K562 (cell line): ENCODE measurements at regions not wholly inside any gene's neighbourhood (a gene's known extent, or its start where the extent isn't known, plus 50 kb on each side); places are given as distances from the start of the nearest gene placed in this dataset.

Experiments
- ATAC-seq: fragments of 200-7000 bp; cut with Tn5 transposase; 3 replicates; pipeline ENCODE4 v1.9.1; 2020; ENCODE audit warnings: moderate library complexity
- BruUV-seq: library from RNA; stranded (reverse); fragments of 400-500 nt; replicated peaks from 2 replicates; lab custom pipeline; 2021; lab: Mats Ljungman, UMichigan
- CTCF ChIA-PET: fragments of 300-600 bp; formaldehyde crosslinking; extraction: SDS; loops from one replicate; lab custom pipeline; 2021; ENCODE audit warnings: low intra/inter-chr PET ratio; lab: Yijun Ruan, JAX
- POLR2A ChIA-PET: fragments of 300-600, 350-650 bp; sonication (Branson Sonifier 250); formaldehyde crosslinking; extraction: SDS; loops from one replicate; lab custom pipeline; 2021; ENCODE audit warnings: antibody characterized with exemption, inconsistent platforms; lab: Yijun Ruan, JAX
- DNase-seq, 4 experiments: peaks; one replicate each; pipeline versions ENCODE4 v3.0.0 to v3.0.0-alpha.2; 2011 to 2018; ENCODE audit warnings: low spot score in 3 of 4, mixed read lengths in 3 of 4; ENCODE audit errors: extremely low read depth in 1 of 4
- FAIRE-seq: peaks from 2 replicates; lab custom pipeline; 2011; peaks lifted over from hg19 to GRCh38; lab: Jason Lieb, UNC
- H2AFZ ChIP-seq: 2 replicates; pipeline ENCODE4 v1.6.0; 2011; ENCODE audit warnings: low read depth, low read length, control low read depth, inconsistent platforms
- H3K27ac ChIP-seq: fragments of 200-600 bp; 3 replicates; pipeline ENCODE4 v1.8.0; 2011; ENCODE audit warnings: low read depth, mild to moderate bottlenecking, control low read depth, inconsistent platforms, low read length, moderate library complexity, mixed read lengths; ENCODE audit errors: extremely low read depth
- H3K27me3 ChIP-seq, 2 experiments: fragments of 300-600 bp in 1 of 2; 2 replicates in 1 of 2; 3 replicates in 1 of 2; pipeline versions ENCODE4 v1.6.0 to v1.8.0; 2011; ENCODE audit warnings: inconsistent platforms in 2 of 2, low read length in 2 of 2, mild to moderate bottlenecking in 1 of 2, mixed read lengths in 1 of 2, moderate library complexity in 1 of 2; ENCODE audit not compliant: control insufficient read depth in 2 of 2, insufficient read depth in 2 of 2
- H3K36me3 ChIP-seq: fragments of 300-600 bp; 3 replicates; pipeline ENCODE4 v1.8.0; 2011; ENCODE audit warnings: mild to moderate bottlenecking, low read length, inconsistent platforms; ENCODE audit not compliant: control insufficient read depth, insufficient read depth
- H3K4me1 ChIP-seq, 2 experiments: fragments of 200-600 bp in 1 of 2; replicated peaks in 1 of 2; 2 replicates in 1 of 2; 3 replicates in 1 of 2; pipeline versions ENCODE4 v1.5.1 to v1.8.0; 2011; ENCODE audit warnings: inconsistent platforms in 2 of 2, low read length in 2 of 2, mild to moderate bottlenecking in 1 of 2, mixed read lengths in 1 of 2, moderate library complexity in 1 of 2; ENCODE audit not compliant: control insufficient read depth in 2 of 2, insufficient read depth in 2 of 2
- H3K4me2 ChIP-seq: 2 replicates; pipeline ENCODE4 v1.6.1; 2011; ENCODE audit warnings: low read length, control low read depth, inconsistent platforms, mixed read lengths; ENCODE audit not compliant: insufficient read depth
- H3K4me3 ChIP-seq: fragments of 200-600 bp; sonication (generic), shearing (Covaris generic); 2 replicates; pipeline ENCODE4 v1.5.1; 2016; ENCODE audit warnings: control low read depth, inconsistent platforms
- H3K79me2 ChIP-seq: fragments of 200-600 bp; 3 replicates; pipeline ENCODE4 v1.8.0; 2011; ENCODE audit warnings: low read length, inconsistent platforms; ENCODE audit not compliant: control insufficient read depth, insufficient read depth
- H3K9ac ChIP-seq, 2 experiments: 2 replicates each; pipeline versions ENCODE4 v1.6.0 to v1.6.1; 2011; ENCODE audit warnings: low read depth in 2 of 2, low read length in 2 of 2, control low read depth in 1 of 2, inconsistent platforms in 1 of 2, mild to moderate bottlenecking in 1 of 2, mixed read lengths in 1 of 2; ENCODE audit not compliant: insufficient read depth in 1 of 2
- H3K9me1 ChIP-seq: one replicate; pipeline ENCODE4 v1.6.0; 2011; ENCODE audit warnings: inconsistent platforms, mild to moderate bottlenecking, low read length, moderate library complexity; ENCODE audit not compliant: control insufficient read depth, insufficient read depth
- H3K9me3 ChIP-seq: replicated peaks from 2 replicates; pipeline ENCODE4 v1.5.1; 2011; ENCODE audit warnings: low read depth, low read length, inconsistent platforms; ENCODE audit not compliant: control insufficient read depth, insufficient read depth
- H4K20me1 ChIP-seq: replicated peaks from 2 replicates; pipeline ENCODE4 v1.6.1; 2011; ENCODE audit warnings: low read length, inconsistent platforms, mixed read lengths; ENCODE audit not compliant: control insufficient read depth, insufficient read depth
- ARHGAP35 ChIP-seq: fragments of 450-650 bp; IDR thresholded peaks from 2 replicates; pipeline ENCODE4 v1.6.1; 2018; ENCODE audit not compliant: partially characterized antibody
- CGGBP1 ChIP-seq: fragments of 250-450 bp; sonication (Bioruptor Pico); IDR thresholded peaks from 2 replicates; pipeline ENCODE4 v1.9.0; 2021; ENCODE audit warnings: mild to moderate bottlenecking
- CUX1 ChIP-seq: fragments of 200-800 bp; sonication (Bioruptor generic); IDR thresholded peaks from 2 replicates; pipeline ENCODE4 v1.6.1; 2016; ENCODE audit warnings: missing genetic modification characterization, missing compliant biosample characterization
- E2F5 ChIP-seq: sonication (generic); formaldehyde crosslinking; IDR thresholded peaks from 2 replicates; pipeline ENCODE4 v1.8.0; 2022; ENCODE audit warnings: mild to moderate bottlenecking, missing genetic modification reagents
- FOSL1 ChIP-seq: fragments of 200-800 bp; sonication (Bioruptor generic); conservative IDR thresholded peaks from 2 replicates; pipeline ENCODE4 v1.6.1; 2016; ENCODE audit warnings: missing genetic modification characterization, missing compliant biosample characterization
- NR1H2 ChIP-seq: sonication (generic); formaldehyde crosslinking; IDR thresholded peaks from 2 replicates; pipeline ENCODE4 v1.4.0; 2020; ENCODE audit warnings: mild to moderate bottlenecking, missing genetic modification reagents
- RFX5 ChIP-seq: IDR thresholded peaks from 2 replicates; pipeline ENCODE4 v1.6.1; 2011; ENCODE audit warnings: low read depth, mild to moderate bottlenecking, improper control_type of control experiment, low read length
- SMAD2 ChIP-seq: fragments of 150-350 bp; IDR thresholded peaks from 2 replicates; pipeline ENCODE4 v1.6.1; 2014; ENCODE audit warnings: low read depth, mild to moderate bottlenecking, low read length
- SMARCA4 ChIP-seq: fragments of 450-650 bp; IDR thresholded peaks from 2 replicates; pipeline ENCODE4 v1.6.1; 2016
- TAF7 ChIP-seq: fragments of 450-650 bp; IDR thresholded peaks from 2 replicates; pipeline ENCODE4 v1.6.1; 2016; ENCODE audit warnings: missing genetic modification characterization, missing compliant biosample characterization
- TSC22D4 ChIP-seq: fragments of 450-650 bp; IDR thresholded peaks from 2 replicates; pipeline ENCODE4 v1.6.1; 2016; ENCODE audit warnings: missing genetic modification characterization, missing biosample characterization, control low read depth
- VEZF1 ChIP-seq: fragments of 200-800 bp; sonication (Bioruptor generic); IDR thresholded peaks from 2 replicates; pipeline ENCODE4 v1.6.1; 2017; ENCODE audit warnings: missing genetic modification characterization, missing compliant biosample characterization
- ZBTB33 ChIP-seq: sonication (generic); formaldehyde crosslinking; IDR thresholded peaks from 2 replicates; pipeline ENCODE4 v1.8.1; 2023; ENCODE audit warnings: mild to moderate bottlenecking, missing genetic modification reagents
- ZNF76 ChIP-seq: fragments of 250-450 bp; sonication (Bioruptor Pico); IDR thresholded peaks from 2 replicates; pipeline ENCODE4 v1.4.0; 2020; ENCODE audit warnings: mild to moderate bottlenecking, moderate library complexity, borderline replicate concordance
- WGBS: fragments of 100-300 bp; shearing (Covaris generic); methylation state at CpG from one replicate; pipeline ENCODE4 v1.1.6; 2016; ENCODE audit warnings: low coverage, mixed read lengths; ENCODE audit not compliant: insufficient coverage; ENCODE audit errors: missing lambda C conversion rate; 5-methylcytosine and 5-hydroxymethylcytosine counted together
- in situ Hi-C: fragments of 300-500 bp; cut with MboI; formaldehyde crosslinking; loops from 4 replicates; pipeline ENCODE4 v1.15.0; 2018; ENCODE audit warnings: inconsistent platforms, mixed read lengths
- intact Hi-C: fragments of 100-400 bp; cut with micrococcal nuclease; formaldehyde crosslinking; loops from 2 replicates; pipeline ENCODE4 v1.14.2; 2022

GRCh38 chr14:43232261-43232660, 1274.8 kb downstream of the FSCB start:
- Histone ChIP-seq H2AFZ (no peak overlapping the region), H3K9me1 (no peaks in the 10 kb centered on the region), H3K4me3 (no peak overlapping the region), H3K4me2 (no peak overlapping the region), H4K20me1 (no peaks in the 10 kb centered on the region), H3K27me3 (no peaks in the 10 kb centered on the region), H3K79me2 (no peaks in the 10 kb centered on the region), H3K9me3 (no peaks in the 10 kb centered on the region), H3K9ac (no peak overlapping the region), H3K27ac (no peak overlapping the region), H3K36me3 (no peaks in the 10 kb centered on the region), H3K4me1 (no peaks in the 10 kb centered on the region)
- ChIA-PET POLR2A (no interaction called here), CTCF (interaction anchor here (0.6 kb wide), 1 partner anchor 467 kb away, joined by 3 read pairs; no protein-coding TSS in a partner anchor)
- 0% methylated on average over 2 of the region's 2 CpGs for WGBS
- FAIRE-seq (no peak), ATAC-seq (no peak), DNase-seq (no peak)
- intact Hi-C loops (no loop called here), in situ Hi-C loops (no loop called here)
- no peak for TF ChIP-seq E2F5 (CRISPR knock-in tag)
- no peak for TF ChIP-seq FOSL1 (tag)
- TF ChIP-seq ZBTB33 (CRISPR knock-in tag), result no peak
- no peak for TF ChIP-seq CGGBP1 (CRISPR knock-in tag)
- no peak for TF ChIP-seq SMAD2
- TF ChIP-seq RFX5, result no peak
- no peak for TF ChIP-seq SMARCA4
- TF ChIP-seq NR1H2, result no peak
- no peak for TF ChIP-seq CUX1 (CRISPR knock-in tag)
- TF ChIP-seq TAF7 (tag), result no peak
- no peak for TF ChIP-seq TSC22D4 (tag)
- TF ChIP-seq ZNF76 (CRISPR knock-in tag), result no peak
- no peak for TF ChIP-seq VEZF1 (CRISPR knock-in tag)
- TF ChIP-seq ARHGAP35, result no peak
- no TSS peak for BruUV-seq
